ENCODE measurements at regions not wholly inside any gene's neighbourhood (a gene's known extent, or its start where the extent isn't known, plus 50 kb on each side); places are given as distances from the start of the nearest gene placed in this dataset.

DNA sequence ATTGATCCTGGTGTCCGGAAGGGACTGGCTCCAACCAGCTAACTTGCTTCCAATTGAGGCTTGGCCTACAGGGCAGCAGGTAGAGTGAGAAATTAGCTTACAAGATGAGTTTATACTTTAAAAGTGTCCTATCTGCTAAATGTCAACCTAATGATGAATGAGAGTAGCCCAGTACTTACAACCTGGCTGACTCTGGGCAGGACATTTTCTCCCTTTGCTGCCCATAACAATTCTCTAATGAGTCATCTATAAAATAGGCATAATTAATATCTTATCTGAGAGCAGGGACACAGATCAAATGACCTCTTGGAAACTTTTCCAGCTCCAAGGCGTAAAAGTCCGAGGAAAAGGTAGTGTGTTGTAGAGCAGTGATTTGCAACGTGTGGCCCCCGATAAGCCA lies 398.4 kb upstream of the BOD1L1 start:
- no peak for TF ChIP-seq CTCF (optimal IDR thresholded peaks at IDR 0.05 in 1 of 3, IDR thresholded peaks at IDR 0.05 in 1 of 3, conservative IDR thresholded peaks at IDR 0.05 in 1 of 3; ENCODE audit: extremely low read depth in 1 of 3, insufficient read depth in 2 of 3, low read length in 3 of 3)
- TF ChIP-seq EZH2 (IDR thresholded peaks at IDR 0.05; ENCODE audit: low read length): no peak
